ENCODE measurements at regions not wholly inside any gene's neighbourhood (a gene's known extent, or its start where the extent isn't known, plus 50 kb on each side); places are given as distances from the start of the nearest gene placed in this dataset.
"Not testable (repeated sequence)": the region's sequence is repeated elsewhere in the genome, so short reads cannot be mapped to it uniquely, and the experiment has no call there.

DNA sequence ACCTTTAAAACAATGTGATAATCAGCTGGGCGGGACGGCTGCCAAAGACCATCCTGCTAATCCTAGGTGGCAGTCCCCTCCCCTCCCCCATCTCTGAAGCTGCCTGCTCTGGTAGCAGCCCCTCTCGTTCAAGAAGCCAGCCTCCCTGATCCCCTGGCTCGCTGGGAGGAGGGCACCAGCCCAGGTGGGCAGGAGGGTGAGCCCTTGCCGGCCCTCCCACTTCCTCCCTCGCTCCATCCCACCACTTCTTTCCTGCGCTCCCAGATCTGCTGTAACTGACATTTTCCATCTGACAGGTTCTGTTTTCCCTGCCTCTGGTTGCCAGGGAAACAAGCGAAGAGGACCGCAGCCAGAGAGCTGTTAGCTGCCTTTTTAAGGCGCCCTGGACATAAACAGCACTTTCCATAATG, 155.7 kb upstream of the TNRC6C start:
- no peak overlapping the region for H3K4me3 ChIP-seq (ENCODE audit: low read depth in 1 of 5, low read length in 5 of 5)
- H3K9ac ChIP-seq (ENCODE audit: low read length in 5 of 5), result no peak overlapping the region
- H3K4me1 ChIP-seq (ENCODE audit: control insufficient read depth in 5 of 5, insufficient read depth in 5 of 5, low read length in 5 of 5), result peaks cover 0 to 10% (median 0%) of the 10 kb centered on the region in 5 donors
- H3K27ac ChIP-seq (ENCODE audit: low read depth, low read length), result no peak overlapping the region
- peaks cover 7 to 19% (median 9%) of the 10 kb centered on the region in 5 donors for H3K27me3 ChIP-seq (ENCODE audit: control insufficient read depth in 5 of 5, insufficient read depth in 4 of 5, low read length in 5 of 5)
- no peaks in the 10 kb centered on the region for H3K36me3 ChIP-seq (ENCODE audit: control insufficient read depth in 5 of 5, insufficient read depth in 5 of 5, low read length in 5 of 5)
- H3K9me3 ChIP-seq (ENCODE audit: control insufficient read depth in 5 of 5, low read length in 5 of 5), result no peaks in the 10 kb centered on the region

DNA sequence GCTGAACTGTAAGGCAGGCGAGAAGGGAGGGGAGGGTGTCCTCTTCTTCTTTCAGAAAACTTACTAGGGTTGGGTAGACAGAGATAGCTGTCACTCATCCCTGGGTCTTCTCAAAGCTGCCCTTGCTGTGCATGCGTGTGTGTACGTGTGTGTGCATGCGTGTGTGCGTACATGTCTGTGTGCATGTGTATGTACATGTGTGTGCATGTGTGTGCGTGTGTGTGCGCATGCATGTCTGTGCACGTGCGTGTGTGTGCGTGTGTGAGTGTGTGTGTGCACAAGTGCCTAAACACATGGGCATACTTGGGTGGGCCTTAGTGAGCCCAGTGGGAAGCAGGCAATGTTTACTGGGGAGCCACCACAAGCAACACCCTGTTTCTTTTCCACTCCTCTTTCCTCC, 154.8 kb upstream of the TNRC6C start:
- Histone ChIP-seq H3K27ac (ENCODE audit: low read depth, low read length) (no peak overlapping the region), H3K36me3 (ENCODE audit: control insufficient read depth in 5 of 5, insufficient read depth in 5 of 5, low read length in 5 of 5) (no peaks in the 10 kb centered on the region), H3K9me3 (ENCODE audit: control insufficient read depth in 5 of 5, low read length in 5 of 5) (no peaks in the 10 kb centered on the region), H3K9ac (ENCODE audit: low read length in 5 of 5) (no peak overlapping the region), H3K4me1 (ENCODE audit: control insufficient read depth in 5 of 5, insufficient read depth in 5 of 5, low read length in 5 of 5) (peaks cover 0 to 10% (median 0%) of the 10 kb centered on the region in 5 donors), H3K27me3 (ENCODE audit: control insufficient read depth in 5 of 5, insufficient read depth in 4 of 5, low read length in 5 of 5) (peaks cover 7 to 19% (median 9%) of the 10 kb centered on the region in 5 donors), H3K4me3 (ENCODE audit: low read depth in 1 of 5, low read length in 5 of 5) (no peak overlapping the region)

DNA sequence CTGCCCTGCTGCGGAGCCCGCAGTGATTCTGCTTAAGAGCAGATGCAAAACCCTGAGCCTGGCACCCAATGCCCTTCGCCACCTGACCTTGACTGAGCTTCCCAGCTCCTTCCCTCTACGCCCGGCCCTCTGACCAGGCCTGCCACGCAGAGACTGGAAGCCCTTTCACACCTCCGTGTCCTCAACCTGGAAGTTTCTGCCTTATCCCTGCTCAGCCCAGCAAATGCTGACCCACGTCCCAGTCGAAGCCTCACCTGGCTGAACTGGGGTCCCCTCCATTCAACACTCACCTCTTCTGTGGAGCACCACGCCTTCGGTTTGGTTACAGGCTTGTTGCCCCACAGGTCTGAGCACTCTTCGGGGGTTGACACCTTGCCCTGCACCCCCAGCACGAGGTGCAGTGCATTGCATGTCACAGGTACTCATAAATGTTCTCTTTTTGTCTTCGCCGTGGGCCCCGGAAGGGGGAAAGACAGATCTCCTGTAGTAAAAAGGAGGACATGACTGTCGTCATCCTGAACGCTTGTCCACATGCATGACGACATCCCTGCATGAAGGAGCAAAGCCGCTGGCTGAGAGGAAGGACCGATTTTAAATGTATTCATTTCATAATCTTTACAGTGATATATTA, 153.6 kb upstream of the TNRC6C start:
- Histone ChIP-seq H3K9ac (ENCODE audit: low read length in 5 of 5) (no peak overlapping the region), H3K4me3 (ENCODE audit: low read depth in 1 of 5, low read length in 5 of 5) (no peak overlapping the region), H3K4me1 (ENCODE audit: control insufficient read depth in 5 of 5, insufficient read depth in 5 of 5, low read length in 5 of 5) (peaks cover 0 to 10% (median 0%) of the 10 kb centered on the region in 5 donors), H3K27ac (ENCODE audit: low read depth, low read length) (no peak overlapping the region), H3K27me3 (ENCODE audit: control insufficient read depth in 5 of 5, insufficient read depth in 4 of 5, low read length in 5 of 5) (peaks cover 7 to 19% (median 9%) of the 10 kb centered on the region in 5 donors), H3K36me3 (ENCODE audit: control insufficient read depth in 5 of 5, insufficient read depth in 5 of 5, low read length in 5 of 5) (no peaks in the 10 kb centered on the region), H3K9me3 (ENCODE audit: control insufficient read depth in 5 of 5, low read length in 5 of 5) (no peaks in the 10 kb centered on the region)

DNA sequence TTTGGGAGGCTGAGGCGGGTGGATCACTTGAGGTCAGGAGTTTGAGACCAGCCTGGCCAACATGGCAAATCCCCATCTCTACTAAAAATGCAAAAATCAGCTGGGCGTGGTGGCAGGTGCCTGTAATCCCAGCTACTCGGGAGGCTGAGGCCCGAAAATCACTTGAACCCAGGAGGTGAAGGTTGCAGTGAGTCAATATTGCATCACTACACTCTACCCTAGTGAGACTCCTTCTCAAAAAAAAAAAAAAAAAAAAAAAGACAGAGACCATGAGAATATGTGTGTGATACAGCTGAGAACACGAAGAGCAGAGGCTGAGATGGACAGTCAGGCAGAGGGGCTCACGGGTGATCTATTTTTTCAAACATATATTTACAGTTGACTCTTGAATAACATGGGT, 152.5 kb upstream of the TNRC6C start:
- peaks cover 4 to 20% (median 10%) of the 10 kb centered on the region in 5 donors for H3K4me1 ChIP-seq (ENCODE audit: control insufficient read depth in 5 of 5, insufficient read depth in 5 of 5, low read length in 5 of 5)
- H3K27me3 ChIP-seq (ENCODE audit: control insufficient read depth in 5 of 5, insufficient read depth in 4 of 5, low read length in 5 of 5), result peaks cover 7 to 19% (median 9%) of the 10 kb centered on the region in 5 donors
- not testable (repeated sequence) for H3K4me3 ChIP-seq (ENCODE audit: low read depth in 1 of 5, low read length in 5 of 5); H3K36me3 ChIP-seq (ENCODE audit: control insufficient read depth in 5 of 5, insufficient read depth in 5 of 5, low read length in 5 of 5); H3K27ac ChIP-seq (ENCODE audit: low read depth, low read length); H3K9ac ChIP-seq (ENCODE audit: low read length in 5 of 5); H3K9me3 ChIP-seq (ENCODE audit: control insufficient read depth in 5 of 5, low read length in 5 of 5)

DNA sequence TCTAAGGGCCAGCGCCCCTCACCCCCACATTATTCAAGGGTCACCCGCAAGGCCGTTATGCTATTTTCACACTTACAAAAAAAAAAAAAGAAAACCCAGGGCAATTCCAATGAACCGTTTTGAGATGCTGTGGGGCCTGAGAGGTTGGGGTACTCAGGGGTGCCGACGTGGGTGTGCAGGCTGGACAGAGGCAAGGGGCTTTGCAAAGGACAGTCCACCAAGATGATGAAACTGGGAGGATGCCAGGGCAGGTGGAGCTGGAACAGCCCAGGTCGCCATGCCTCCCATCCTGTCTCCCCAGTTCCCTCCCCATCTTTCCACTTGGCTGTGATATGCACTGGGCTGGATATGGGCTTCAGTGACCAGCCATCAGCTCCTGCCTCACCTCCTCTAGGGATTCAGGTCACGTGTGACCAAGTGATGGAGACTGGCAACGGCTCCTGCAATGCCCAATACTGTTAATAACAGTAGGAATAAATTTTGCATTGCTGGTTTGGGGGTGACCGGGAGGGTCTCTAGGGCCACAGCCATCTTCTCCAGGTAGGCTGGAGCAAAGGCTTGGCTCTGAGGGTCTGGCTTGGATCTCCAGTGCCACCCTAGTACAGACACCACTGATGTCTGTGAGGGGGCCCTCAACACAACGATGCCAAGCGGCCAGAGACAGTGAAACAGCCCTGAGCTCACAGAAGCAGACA, 151.3 kb upstream of the TNRC6C start:
- H3K9ac ChIP-seq (ENCODE audit: low read length in 5 of 5), result no peak overlapping the region
- peaks cover under 1 to 12% (median 6%) of the 10 kb centered on the region in 5 donors for H3K27me3 ChIP-seq (ENCODE audit: control insufficient read depth in 5 of 5, insufficient read depth in 4 of 5, low read length in 5 of 5)
- H3K27ac ChIP-seq (ENCODE audit: low read depth, low read length), result no peak overlapping the region
- no peaks in the 10 kb centered on the region for H3K9me3 ChIP-seq (ENCODE audit: control insufficient read depth in 5 of 5, low read length in 5 of 5)
- H3K4me3 ChIP-seq (ENCODE audit: low read depth in 1 of 5, low read length in 5 of 5), result no peak overlapping the region
- H3K4me1 ChIP-seq (ENCODE audit: control insufficient read depth in 5 of 5, insufficient read depth in 5 of 5, low read length in 5 of 5), result peaks cover 11 to 31% (median 23%) of the 10 kb centered on the region in 5 donors
- H3K36me3 ChIP-seq (ENCODE audit: control insufficient read depth in 5 of 5, insufficient read depth in 5 of 5, low read length in 5 of 5), result no peaks in the 10 kb centered on the region

DNA sequence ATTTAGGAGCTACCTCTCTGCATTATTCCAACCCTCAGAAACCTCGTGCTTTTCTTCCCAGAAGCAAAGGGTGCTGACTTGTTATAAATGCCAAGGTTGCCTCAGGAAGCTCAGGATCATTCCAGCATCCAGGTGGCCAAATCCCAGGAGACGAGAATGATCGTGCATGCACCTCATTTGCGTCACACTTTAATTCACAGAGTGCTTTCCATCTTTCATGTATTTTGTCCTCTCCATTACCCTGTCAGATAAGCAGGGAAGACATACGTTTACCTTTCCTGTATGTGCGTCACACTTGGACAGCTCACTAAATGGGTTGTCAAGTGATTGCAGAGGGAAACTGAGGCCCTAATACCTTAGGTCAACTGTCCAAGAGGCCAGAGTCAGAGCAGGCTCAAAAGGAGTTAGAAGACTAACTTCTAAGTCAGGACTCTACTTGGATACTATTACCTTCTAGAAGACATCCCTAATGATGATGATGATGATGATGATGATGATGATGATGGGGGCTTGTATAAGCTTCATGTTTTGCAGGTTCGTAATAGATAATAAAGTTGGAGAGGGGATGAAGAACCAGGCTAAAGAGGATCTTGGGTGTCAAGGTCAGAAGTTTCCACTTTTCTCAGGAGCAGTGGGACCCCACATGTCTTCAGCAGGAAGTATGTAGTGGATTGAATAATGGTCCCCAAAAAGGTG, 150.6 kb upstream of the TNRC6C start:
- peaks cover 0 to 5% (median 0%) of the 10 kb centered on the region in 5 donors for H3K27me3 ChIP-seq (ENCODE audit: control insufficient read depth in 5 of 5, insufficient read depth in 4 of 5, low read length in 5 of 5)
- H3K36me3 ChIP-seq (ENCODE audit: control insufficient read depth in 5 of 5, insufficient read depth in 5 of 5, low read length in 5 of 5), result no peaks in the 10 kb centered on the region
- H3K4me1 ChIP-seq (ENCODE audit: control insufficient read depth in 5 of 5, insufficient read depth in 5 of 5, low read length in 5 of 5), result peaks cover 11 to 32% (median 23%) of the 10 kb centered on the region in 5 donors
- no peak overlapping the region for H3K4me3 ChIP-seq (ENCODE audit: low read depth in 1 of 5, low read length in 5 of 5)
- H3K27ac ChIP-seq (ENCODE audit: low read depth, low read length), result no peak overlapping the region
- no peak overlapping the region for H3K9ac ChIP-seq (ENCODE audit: low read length in 5 of 5)
- no peaks in the 10 kb centered on the region for H3K9me3 ChIP-seq (ENCODE audit: control insufficient read depth in 5 of 5, low read length in 5 of 5)

DNA sequence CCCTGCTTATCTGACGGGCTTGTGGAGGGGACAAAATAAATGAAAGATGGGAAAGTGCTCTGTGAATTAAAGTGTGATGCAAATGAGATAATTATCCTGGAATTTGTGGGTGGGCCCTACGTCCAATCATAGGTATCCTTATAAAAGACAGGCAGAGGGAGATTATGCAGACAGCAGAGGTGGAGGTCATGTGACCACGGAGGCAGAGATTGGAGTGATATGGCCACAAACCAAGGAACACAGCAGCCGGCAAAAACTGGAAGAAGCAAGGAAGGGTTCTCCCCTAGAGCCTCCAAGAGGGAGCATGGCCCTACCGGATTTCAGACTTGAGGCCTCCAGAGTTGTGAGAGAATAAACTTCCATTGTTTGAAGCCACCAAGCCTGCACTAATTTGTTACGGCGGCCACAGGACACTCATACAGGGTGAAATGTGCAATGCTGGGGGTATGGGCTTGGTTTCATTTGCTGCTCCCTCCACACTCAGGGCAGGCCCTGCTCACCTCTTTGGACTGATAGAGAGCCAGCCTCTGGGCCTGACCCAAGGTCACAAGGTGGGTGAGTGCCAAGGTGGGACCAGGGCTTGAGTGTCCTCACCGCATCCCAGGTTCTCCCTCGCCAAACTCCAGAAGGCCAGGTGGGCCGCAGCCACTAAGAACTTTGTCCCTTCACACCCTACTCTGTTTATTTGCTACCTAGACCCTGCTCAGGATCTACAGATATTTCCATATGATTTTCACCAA, 149.6 kb upstream of the TNRC6C start:
- Histone ChIP-seq H3K4me3 (ENCODE audit: low read depth in 1 of 5, low read length in 5 of 5) (no peak overlapping the region), H3K27ac (ENCODE audit: low read depth, low read length) (no peak overlapping the region), H3K27me3 (ENCODE audit: control insufficient read depth in 5 of 5, insufficient read depth in 4 of 5, low read length in 5 of 5) (no peaks in the 10 kb centered on the region), H3K9me3 (ENCODE audit: control insufficient read depth in 5 of 5, low read length in 5 of 5) (no peaks in the 10 kb centered on the region), H3K4me1 (ENCODE audit: control insufficient read depth in 5 of 5, insufficient read depth in 5 of 5, low read length in 5 of 5) (peaks cover 11 to 30% (median 23%) of the 10 kb centered on the region in 5 donors), H3K9ac (ENCODE audit: low read length in 5 of 5) (no peak overlapping the region), H3K36me3 (ENCODE audit: control insufficient read depth in 5 of 5, insufficient read depth in 5 of 5, low read length in 5 of 5) (no peaks in the 10 kb centered on the region)

DNA sequence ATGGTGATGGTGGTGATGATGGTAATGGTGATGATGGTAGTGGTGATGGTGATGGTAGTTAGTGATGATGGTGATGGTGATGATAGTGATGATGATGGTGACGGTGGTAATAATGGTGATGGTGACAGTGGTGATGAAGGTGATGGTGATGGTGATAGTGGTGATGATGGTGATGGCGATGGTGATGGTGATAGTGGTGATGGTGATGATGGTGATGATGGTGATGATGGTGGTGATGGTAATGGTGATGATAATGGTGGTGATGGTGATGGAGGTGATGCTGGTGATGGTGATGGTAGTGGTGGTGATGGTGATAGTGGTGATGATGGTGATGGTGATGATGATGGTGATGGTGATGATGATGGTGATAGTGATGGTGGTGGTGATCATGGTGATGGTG, 148.7 kb upstream of the TNRC6C start:
- no peak overlapping the region for H3K27ac ChIP-seq (ENCODE audit: low read depth, low read length)
- no peak overlapping the region for H3K9ac ChIP-seq (ENCODE audit: low read length in 5 of 5)
- no peaks in the 10 kb centered on the region for H3K27me3 ChIP-seq (ENCODE audit: control insufficient read depth in 5 of 5, insufficient read depth in 4 of 5, low read length in 5 of 5)
- H3K36me3 ChIP-seq (ENCODE audit: control insufficient read depth in 5 of 5, insufficient read depth in 5 of 5, low read length in 5 of 5), result no peaks in the 10 kb centered on the region
- H3K4me1 ChIP-seq (ENCODE audit: control insufficient read depth in 5 of 5, insufficient read depth in 5 of 5, low read length in 5 of 5), result peaks cover 11 to 30% (median 23%) of the 10 kb centered on the region in 5 donors
- no peak overlapping the region for H3K4me3 ChIP-seq (ENCODE audit: low read depth in 1 of 5, low read length in 5 of 5)
- H3K9me3 ChIP-seq (ENCODE audit: control insufficient read depth in 5 of 5, low read length in 5 of 5), result no peaks in the 10 kb centered on the region

DNA sequence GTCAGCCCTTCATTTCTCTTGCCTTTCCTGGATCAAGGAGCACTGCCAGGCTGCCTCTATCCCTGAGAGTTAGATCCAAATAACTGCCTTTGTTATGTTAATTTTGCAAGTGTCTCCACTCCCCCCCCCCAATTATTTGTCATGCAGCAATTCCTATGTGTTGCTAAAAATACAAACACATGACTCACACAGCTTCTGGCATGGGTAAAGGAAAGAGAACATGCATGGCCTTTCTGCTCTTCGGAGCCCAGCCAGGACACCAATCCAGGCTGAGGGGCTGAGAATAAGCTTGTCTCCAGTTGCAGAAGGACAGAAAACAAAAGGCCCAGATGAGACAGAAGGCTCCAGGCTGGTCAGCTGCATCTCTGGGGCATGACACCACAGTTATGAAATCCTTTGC, 148.0 kb upstream of the TNRC6C start:
- Histone ChIP-seq H3K9me3 (ENCODE audit: control insufficient read depth in 5 of 5, low read length in 5 of 5) (no peaks in the 10 kb centered on the region), H3K27ac (ENCODE audit: low read depth, low read length) (peak overlapping the region; percentile 66), H3K36me3 (ENCODE audit: control insufficient read depth in 5 of 5, insufficient read depth in 5 of 5, low read length in 5 of 5) (no peaks in the 10 kb centered on the region), H3K4me1 (ENCODE audit: control insufficient read depth in 5 of 5, insufficient read depth in 5 of 5, low read length in 5 of 5) (peaks cover 11 to 30% (median 23%) of the 10 kb centered on the region in 5 donors), H3K9ac (ENCODE audit: low read length in 5 of 5) (no peak overlapping the region), H3K27me3 (ENCODE audit: control insufficient read depth in 5 of 5, insufficient read depth in 4 of 5, low read length in 5 of 5) (peaks cover 0 to 2% (median 0%) of the 10 kb centered on the region in 5 donors), H3K4me3 (ENCODE audit: low read depth in 1 of 5, low read length in 5 of 5) (no peak overlapping the region)
